OCI-LY1 (cell line): ENCODE measurements at regions not wholly inside any gene's neighbourhood (a gene's known extent, or its start where the extent isn't known, plus 50 kb on each side); places are given as distances from the start of the nearest gene placed in this dataset.

ENCODE experiments used
- CTCF ChIP-seq: fragments of 200-600 bp; sonication (generic), shearing (Covaris generic); IDR thresholded peaks from 2 replicates; pipeline ENCODE4 v1.5.1; 2017; ENCODE audit warnings: mild to moderate bottlenecking, antibody characterized with exemption, low read length, moderate library complexity, mixed read lengths
- EZH2 ChIP-seq: fragments of 200-600 bp; sonication (generic), shearing (Covaris generic); IDR thresholded peaks from 2 replicates; pipeline ENCODE4 v1.8.0; 2017; ENCODE audit warnings: borderline replicate concordance, mixed run types, mild to moderate bottlenecking, antibody characterized with exemption, low read length, moderate library complexity, mixed read lengths

GRCh38 chr13:65744836-65745235 is 1485.3 kb downstream of the PCDH9 start:
- TF ChIP-seq CTCF (no peak), EZH2 (no peak)
